Endothelial cell (in vitro differentiated cells): ENCODE measurements at regions not wholly inside any gene's neighbourhood (a gene's known extent, or its start where the extent isn't known, plus 50 kb on each side); places are given as distances from the start of the nearest gene placed in this dataset.
A peak's percentile ranks its signal among the peaks of the same experiment; 100 is the strongest.

Source experiments
- DNase-seq: peaks from one replicate; pipeline ENCODE4 v3.0.0; 2021; ENCODE audit warnings: low spot score
- H3K27ac Mint-ChIP-seq: one replicate; pipeline ENCODE4 v1.8.0; 2021; ENCODE audit warnings: mixed read lengths, inconsistent platforms; ENCODE audit not compliant: unreplicated experiment
- H3K27me3 Mint-ChIP-seq: one replicate; pipeline ENCODE4 v1.8.0; 2021; ENCODE audit warnings: mild to moderate bottlenecking, moderate library complexity, mixed read lengths, inconsistent platforms; ENCODE audit not compliant: unreplicated experiment
- H3K36me3 Mint-ChIP-seq: one replicate; pipeline ENCODE4 v1.8.0; 2021; ENCODE audit warnings: mild to moderate bottlenecking, low read depth, mixed read lengths, inconsistent platforms; ENCODE audit not compliant: unreplicated experiment
- H3K4me1 Mint-ChIP-seq: one replicate; pipeline ENCODE4 v1.8.0; 2021; ENCODE audit warnings: mild to moderate bottlenecking, mixed read lengths, inconsistent platforms; ENCODE audit not compliant: unreplicated experiment
- H3K4me3 Mint-ChIP-seq: one replicate; pipeline ENCODE4 v1.8.0; 2021; ENCODE audit warnings: mild to moderate bottlenecking, mixed read lengths, inconsistent platforms; ENCODE audit not compliant: unreplicated experiment
- H3K9me3 Mint-ChIP-seq: one replicate; pipeline ENCODE4 v1.8.0; 2021; ENCODE audit warnings: mixed read lengths, inconsistent platforms; ENCODE audit not compliant: unreplicated experiment
- TF ChIP-seq, protein P1 (sequence below): fragments of 200-600 bp; sonication (generic); IDR thresholded peaks from one replicate; pipeline ENCODE4 v1.5.0; 2021; ENCODE audit warnings: antibody characterized with exemption; ENCODE audit not compliant: unreplicated experiment

DNA sequence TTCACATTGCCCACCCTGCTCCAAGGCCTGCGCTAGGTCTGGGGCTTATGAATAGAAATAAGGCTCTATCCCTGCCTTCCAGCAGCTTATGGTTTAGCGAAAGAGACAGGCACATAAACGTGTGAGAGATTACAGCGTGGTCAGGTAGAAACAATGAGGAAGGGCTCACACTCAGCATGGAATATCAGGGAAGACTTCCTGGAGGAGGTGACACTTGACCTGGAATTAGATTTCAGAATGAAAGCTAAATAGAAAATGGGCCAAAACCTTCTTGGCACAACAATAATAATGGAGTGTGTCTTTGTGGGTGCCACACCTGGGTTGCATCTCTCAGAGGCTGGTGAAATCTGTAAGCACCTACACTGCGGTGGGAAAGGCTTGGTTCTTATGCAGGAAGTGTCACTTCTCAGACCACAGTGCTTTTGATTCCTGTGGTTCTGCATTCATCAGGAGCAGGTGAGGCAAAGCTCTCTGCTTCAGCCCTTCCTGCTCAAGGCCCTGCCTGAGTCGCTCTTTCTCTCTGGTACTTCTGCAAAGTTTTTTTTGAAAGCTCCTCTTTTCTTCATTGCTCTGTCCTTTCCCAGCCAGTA is 430.3 kb downstream of the ZNF536 start:
- no peaks in the 10 kb centered on the region for H3K27me3 Mint-ChIP-seq
- no peaks in the 10 kb centered on the region for H3K36me3 Mint-ChIP-seq
- H3K4me3 Mint-ChIP-seq: no peak overlapping the region
- H3K9me3 Mint-ChIP-seq: no peaks in the 10 kb centered on the region
- no peak for DNase-seq
- H3K27ac Mint-ChIP-seq: no peak overlapping the region
- TF ChIP-seq, protein P1, sequence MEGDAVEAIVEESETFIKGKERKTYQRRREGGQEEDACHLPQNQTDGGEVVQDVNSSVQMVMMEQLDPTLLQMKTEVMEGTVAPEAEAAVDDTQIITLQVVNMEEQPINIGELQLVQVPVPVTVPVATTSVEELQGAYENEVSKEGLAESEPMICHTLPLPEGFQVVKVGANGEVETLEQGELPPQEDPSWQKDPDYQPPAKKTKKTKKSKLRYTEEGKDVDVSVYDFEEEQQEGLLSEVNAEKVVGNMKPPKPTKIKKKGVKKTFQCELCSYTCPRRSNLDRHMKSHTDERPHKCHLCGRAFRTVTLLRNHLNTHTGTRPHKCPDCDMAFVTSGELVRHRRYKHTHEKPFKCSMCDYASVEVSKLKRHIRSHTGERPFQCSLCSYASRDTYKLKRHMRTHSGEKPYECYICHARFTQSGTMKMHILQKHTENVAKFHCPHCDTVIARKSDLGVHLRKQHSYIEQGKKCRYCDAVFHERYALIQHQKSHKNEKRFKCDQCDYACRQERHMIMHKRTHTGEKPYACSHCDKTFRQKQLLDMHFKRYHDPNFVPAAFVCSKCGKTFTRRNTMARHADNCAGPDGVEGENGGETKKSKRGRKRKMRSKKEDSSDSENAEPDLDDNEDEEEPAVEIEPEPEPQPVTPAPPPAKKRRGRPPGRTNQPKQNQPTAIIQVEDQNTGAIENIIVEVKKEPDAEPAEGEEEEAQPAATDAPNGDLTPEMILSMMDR: no peak
- no peaks in the 10 kb centered on the region for H3K4me1 Mint-ChIP-seq

DNA sequence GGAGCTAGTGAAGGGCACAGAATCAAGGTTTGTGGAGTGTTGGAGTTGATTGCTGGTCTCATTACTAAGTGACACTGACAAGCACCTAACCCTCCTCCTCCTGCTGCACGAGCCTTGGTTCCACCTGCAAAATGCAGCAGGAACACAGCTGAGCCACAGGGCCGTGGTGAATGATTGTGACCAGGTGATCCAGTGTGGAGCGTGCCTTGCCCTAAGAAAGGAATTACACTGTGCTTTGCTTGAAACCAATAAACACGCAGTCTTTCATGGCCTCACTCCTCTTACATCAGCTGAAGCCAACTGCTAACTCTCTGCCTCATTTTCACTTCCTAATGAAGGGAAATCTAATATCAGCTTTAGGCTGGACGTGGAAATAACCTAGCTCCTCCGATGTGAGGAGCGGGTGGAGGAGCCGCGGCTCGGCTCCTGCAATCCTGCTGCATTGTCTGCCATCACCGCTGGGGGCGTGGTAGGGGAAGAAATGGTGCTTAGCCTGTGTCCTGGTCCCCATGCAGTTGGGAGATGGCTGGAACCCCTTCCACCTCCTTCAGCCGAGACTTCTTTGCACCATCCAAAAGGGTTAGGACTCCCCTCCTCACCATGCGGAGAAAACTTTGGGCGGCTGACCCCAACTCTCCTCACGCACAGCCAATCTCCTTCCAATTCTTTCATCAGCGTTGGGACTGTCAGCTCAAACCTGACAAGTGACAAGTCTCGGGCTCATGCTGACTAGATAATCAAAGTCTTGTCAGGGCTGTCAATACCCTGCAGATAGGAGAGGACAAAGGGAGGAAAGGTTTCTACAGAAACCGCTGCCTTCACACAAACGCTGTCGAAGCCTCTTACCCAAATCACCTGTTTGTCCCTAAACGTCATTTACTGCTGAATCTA is 427.9 kb downstream of the ZNF536 start:
- no peak overlapping the region for H3K4me3 Mint-ChIP-seq
- H3K9me3 Mint-ChIP-seq: no peaks in the 10 kb centered on the region
- no peaks in the 10 kb centered on the region for H3K4me1 Mint-ChIP-seq
- H3K36me3 Mint-ChIP-seq: no peaks in the 10 kb centered on the region
- H3K27ac Mint-ChIP-seq: no peak overlapping the region
- peak; percentile 73 for DNase-seq
- TF ChIP-seq, protein P1: peak; percentile 74
- H3K27me3 Mint-ChIP-seq: peaks cover under 1% of the 10 kb centered on the region

DNA sequence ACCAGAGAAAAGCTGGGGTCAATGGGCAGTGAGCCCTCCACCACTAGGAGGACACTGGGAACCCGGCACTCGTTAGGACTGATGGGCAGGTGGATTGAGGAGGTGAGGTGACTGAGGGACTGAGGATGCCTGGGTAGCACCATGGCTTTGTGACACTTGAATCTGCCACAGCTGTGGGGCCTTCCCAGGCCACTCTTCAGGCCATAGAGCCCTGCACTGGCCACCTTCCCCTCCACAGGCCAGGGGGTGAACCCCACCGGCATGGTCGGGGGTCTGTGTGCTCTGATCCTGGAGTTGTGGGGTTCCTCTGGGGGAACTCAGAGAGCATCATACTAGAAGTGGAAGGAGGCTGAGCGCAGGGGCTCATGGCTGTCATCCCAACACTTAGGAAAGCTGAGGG is 423.5 kb downstream of the ZNF536 start:
- no peaks in the 10 kb centered on the region for H3K9me3 Mint-ChIP-seq
- H3K4me3 Mint-ChIP-seq: no peak overlapping the region
- DNase-seq: no peak
- H3K36me3 Mint-ChIP-seq: no peaks in the 10 kb centered on the region
- H3K27ac Mint-ChIP-seq: no peak overlapping the region
- TF ChIP-seq, protein P1: no peak
- H3K4me1 Mint-ChIP-seq: no peaks in the 10 kb centered on the region
- H3K27me3 Mint-ChIP-seq: peaks cover 2% of the 10 kb centered on the region

DNA sequence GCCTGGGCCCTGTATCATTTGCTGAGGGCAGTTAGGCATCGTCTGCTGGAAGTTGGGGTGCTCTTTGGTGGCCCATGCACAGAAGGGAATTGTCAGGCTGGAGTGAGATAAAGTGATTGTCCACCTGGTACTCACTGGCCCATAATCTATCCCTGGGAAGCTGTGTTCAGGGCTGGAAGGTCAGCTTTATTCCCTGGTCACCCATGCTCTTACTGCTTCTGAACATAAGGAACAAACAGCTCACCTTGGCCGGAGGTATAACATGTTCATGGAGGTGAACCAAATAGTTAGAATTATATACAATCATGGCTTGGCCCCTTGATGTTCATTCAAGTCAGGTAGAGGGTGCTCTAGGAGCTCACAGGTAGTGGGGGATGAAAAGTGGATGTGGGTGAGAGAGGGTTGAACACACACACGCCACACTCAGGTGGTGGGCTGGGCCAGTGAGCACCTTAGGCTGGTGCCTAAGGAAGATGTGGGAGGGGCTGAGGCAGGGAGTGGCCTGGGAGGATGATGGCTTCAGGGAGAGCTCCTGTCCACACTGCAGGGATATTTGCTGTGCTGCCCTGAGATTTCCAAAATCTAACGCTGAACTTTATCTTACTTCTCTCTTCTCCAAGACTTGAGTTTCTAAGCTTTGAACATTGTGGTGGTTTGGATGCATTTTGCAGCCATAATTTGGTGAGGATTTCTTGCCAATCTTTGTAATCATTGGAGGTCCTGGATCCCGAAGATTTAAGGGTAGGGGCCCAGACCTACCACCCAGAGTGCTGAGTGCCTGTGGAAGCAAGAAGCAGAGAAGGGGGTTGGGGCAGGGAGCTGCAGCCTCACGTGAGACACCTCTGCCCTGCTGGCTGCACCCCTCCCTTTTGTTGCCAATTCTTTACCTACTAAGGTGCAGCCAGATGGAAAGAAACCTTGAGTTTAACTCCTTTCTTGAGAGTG is 420.6 kb downstream of the ZNF536 start:
- peaks cover 6% of the 10 kb centered on the region for H3K9me3 Mint-ChIP-seq
- peaks cover 2% of the 10 kb centered on the region for H3K27me3 Mint-ChIP-seq
- no peaks in the 10 kb centered on the region for H3K36me3 Mint-ChIP-seq
- TF ChIP-seq, protein P1: no peak
- H3K4me3 Mint-ChIP-seq: no peak overlapping the region
- H3K27ac Mint-ChIP-seq: no peak overlapping the region
- no peak for DNase-seq
- H3K4me1 Mint-ChIP-seq: no peaks in the 10 kb centered on the region
